Cardiac fibroblast (primary cell): ENCODE measurements at regions not wholly inside any gene's neighbourhood (a gene's known extent, or its start where the extent isn't known, plus 50 kb on each side); places are given as distances from the start of the nearest gene placed in this dataset.

Experiments used
- DNase-seq, 2 donors: peaks; one replicate each; pipeline versions ENCODE4 v3.0.0 to v3.0.0-alpha.2; 2010; ENCODE audit warnings: low read depth in 2 of 2
- H3K4me3 ChIP-seq, 2 donors: replicated peaks in 1 of 2; 1 replicate in 1 of 2; 2 replicates in 1 of 2; pipeline ENCODE4 v1.5.1; 2011; ENCODE audit warnings: low read depth in 2 of 2, low read length in 2 of 2, mild to moderate bottlenecking in 2 of 2, moderate library complexity in 1 of 2
- CTCF ChIP-seq: IDR thresholded peaks from one replicate; pipeline ENCODE4 v1.5.1; 2011; ENCODE audit warnings: low read depth, mild to moderate bottlenecking, low read length, inconsistent platforms

GRCh38 chr22:48175721-48176120, 1413.3 kb downstream of the TBC1D22A start:
- no peak overlapping the region for H3K4me3 ChIP-seq
- no peak for DNase-seq
- TF ChIP-seq CTCF = no peak

DNA sequence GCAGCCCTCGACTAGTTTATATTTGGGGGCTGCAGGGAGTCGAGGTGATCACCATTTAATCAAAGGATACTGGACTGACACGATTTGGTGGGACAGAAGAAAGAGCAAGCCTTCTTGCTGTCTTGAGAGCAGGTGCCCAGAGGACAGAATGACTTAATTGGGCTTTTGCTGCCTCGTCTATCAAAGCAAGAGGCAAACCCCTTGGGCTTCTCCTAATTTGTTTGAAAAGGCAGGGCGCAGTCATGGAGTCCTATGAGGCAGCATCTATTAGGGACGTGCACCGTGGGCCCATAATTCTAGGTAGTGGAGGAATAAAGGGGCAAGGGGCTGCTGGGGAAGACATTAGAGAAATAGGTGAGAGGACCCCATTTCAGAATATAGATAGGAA, 1411.3 kb downstream of the TBC1D22A start:
- no peak overlapping the region for H3K4me3 ChIP-seq
- TF ChIP-seq CTCF = no peak
- DNase-seq = no peak

GRCh38 chr22:48173061-48173772, 1410.8 kb downstream of the TBC1D22A start:
- DNase-seq = no peak
- no peak for TF ChIP-seq CTCF

GRCh38 chr22:48171271-48171691, 1408.8 kb downstream of the TBC1D22A start:
- no peak overlapping the region for H3K4me3 ChIP-seq
- TF ChIP-seq CTCF = no peak
- DNase-seq = no peak

More at GRCh38 chr22:48173061-48173772, 1410.8 kb downstream of the TBC1D22A start:
- H3K4me3 ChIP-seq = no peak overlapping the region

- no peak overlapping the region for H3K4me3 ChIP-seq
- DNase-seq = no peak
- TF ChIP-seq CTCF = no peak
Measured at GRCh38 chr22:48169227-48169626, 1406.8 kb downstream of the TBC1D22A start.

- DNase-seq = no peak
- H3K4me3 ChIP-seq = no peak overlapping the region
- no peak for TF ChIP-seq CTCF
Measured at GRCh38 chr22:48167238-48167637, 1404.8 kb downstream of the TBC1D22A start.

DNA sequence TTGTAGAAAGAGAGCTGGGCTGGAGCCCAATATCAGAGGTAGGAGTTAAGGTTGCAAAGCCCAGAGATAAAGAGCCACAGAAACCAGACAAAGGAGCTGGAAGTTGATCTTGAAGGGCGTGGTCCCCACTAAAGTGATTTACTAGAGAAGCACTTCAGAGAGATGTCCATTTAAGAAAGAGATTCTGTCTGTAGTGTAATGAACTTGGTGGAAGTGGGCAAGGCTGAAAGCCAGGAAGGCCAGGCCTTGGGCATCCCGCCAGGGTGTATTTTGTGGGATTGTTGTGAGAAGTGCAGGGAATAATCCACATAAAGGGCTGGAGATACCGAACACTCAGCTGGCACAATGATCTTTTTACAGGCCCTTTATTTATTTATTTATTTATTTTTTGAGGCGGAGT, 1398.8 kb downstream of the TBC1D22A start:
- DNase-seq = no peak
- no peak overlapping the region for H3K4me3 ChIP-seq
- no peak for TF ChIP-seq CTCF
